Ectodermal cell (in vitro differentiated cells): ENCODE measurements at regions not wholly inside any gene's neighbourhood (a gene's known extent, or its start where the extent isn't known, plus 50 kb on each side); places are given as distances from the start of the nearest gene placed in this dataset.
"Not testable (repeated sequence)": the region's sequence is repeated elsewhere in the genome, so short reads cannot be mapped to it uniquely, and the experiment has no call there.

Source experiments
- H3K27ac ChIP-seq: 2 replicates; pipeline ENCODE4 v1.7.0; 2013; ENCODE audit warnings: mild to moderate bottlenecking, low read depth, low read length; ENCODE audit not compliant: insufficient read depth, poor library complexity, severe bottlenecking
- H3K27me3 ChIP-seq: 2 replicates; pipeline ENCODE4 v1.7.0; 2013; ENCODE audit warnings: mild to moderate bottlenecking, low read length; ENCODE audit not compliant: insufficient read depth, control insufficient read depth, poor library complexity, severe bottlenecking
- H3K36me3 ChIP-seq: one replicate; pipeline ENCODE4 v1.7.0; 2013; ENCODE audit warnings: low read length; ENCODE audit not compliant: control insufficient read depth, insufficient read depth
- H3K4me1 ChIP-seq: one replicate; pipeline ENCODE4 v1.7.0; 2013; ENCODE audit warnings: low read length; ENCODE audit not compliant: control insufficient read depth, insufficient read depth
- H3K4me3 ChIP-seq: 2 replicates; pipeline ENCODE4 v1.7.0; 2013; ENCODE audit warnings: low read depth, low read length, control low read depth; ENCODE audit not compliant: insufficient read depth
- H3K9me3 ChIP-seq: 2 replicates; pipeline ENCODE4 v1.7.0; 2013; ENCODE audit warnings: mild to moderate bottlenecking, low read length, moderate library complexity; ENCODE audit not compliant: control insufficient read depth
- WGBS, 2 experiments: methylation state at CpG; one replicate each; pipeline ENCODE4 v1.1.7; 2013; ENCODE audit warnings: missing lambda C conversion rate in 2 of 2; 5-methylcytosine and 5-hydroxymethylcytosine counted together

GRCh38 chr1:105626276-105626987 is 1430.0 kb upstream of the PRMT6 start:
- 86 to 87% methylated on average over 6 of the region's 6 CpGs for WGBS, 2 experiments
- H3K27me3 ChIP-seq = no peaks in the 10 kb centered on the region
- no peaks in the 10 kb centered on the region for H3K9me3 ChIP-seq
- no peaks in the 10 kb centered on the region for H3K36me3 ChIP-seq
- no peak overlapping the region for H3K4me3 ChIP-seq
- no peaks in the 10 kb centered on the region for H3K4me1 ChIP-seq
- no peak overlapping the region for H3K27ac ChIP-seq

- not testable (repeated sequence) for H3K36me3 ChIP-seq, H3K27me3 ChIP-seq, H3K9me3 ChIP-seq, H3K4me3 ChIP-seq, H3K4me1 ChIP-seq, H3K27ac ChIP-seq
- WGBS, 2 experiments = 97% methylated on average over 35 to 36 of the region's 36 CpGs
These were observed 1425.2 kb upstream of the PRMT6 start for GRCh38 chr1:105631153-105631744.

GRCh38 chr1:105632342-105633196 is 1423.9 kb upstream of the PRMT6 start:
- Histone ChIP-seq H3K4me1 (no peaks in the 10 kb centered on the region), H3K27ac (no peak overlapping the region), H3K36me3 (no peaks in the 10 kb centered on the region), H3K4me3 (no peak overlapping the region), H3K9me3 (no peaks in the 10 kb centered on the region), H3K27me3 (no peaks in the 10 kb centered on the region)
- WGBS, 2 experiments = 90 to 92% methylated on average over 14 of the region's 14 CpGs

GRCh38 chr1:105636052-105636451 is 1420.4 kb upstream of the PRMT6 start:
- no peaks in the 10 kb centered on the region for H3K27me3 ChIP-seq
- H3K9me3 ChIP-seq = no peaks in the 10 kb centered on the region
- no peaks in the 10 kb centered on the region for H3K36me3 ChIP-seq
- H3K4me1 ChIP-seq = no peaks in the 10 kb centered on the region
- H3K4me3 ChIP-seq = no peak overlapping the region
- WGBS, 2 experiments = 67 to 81% methylated on average over 2 of the region's 2 CpGs
- no peak overlapping the region for H3K27ac ChIP-seq

- Histone ChIP-seq H3K4me3 (no peak overlapping the region), H3K27ac (no peak overlapping the region), H3K9me3 (no peaks in the 10 kb centered on the region), H3K36me3 (no peaks in the 10 kb centered on the region), H3K27me3 (no peaks in the 10 kb centered on the region), H3K4me1 (no peaks in the 10 kb centered on the region)
- WGBS, 2 experiments = 93 to 95% methylated on average over 1 of the region's 1 CpG
These were observed 1415.1 kb upstream of the PRMT6 start for GRCh38 chr1:105641407-105641806.

DNA sequence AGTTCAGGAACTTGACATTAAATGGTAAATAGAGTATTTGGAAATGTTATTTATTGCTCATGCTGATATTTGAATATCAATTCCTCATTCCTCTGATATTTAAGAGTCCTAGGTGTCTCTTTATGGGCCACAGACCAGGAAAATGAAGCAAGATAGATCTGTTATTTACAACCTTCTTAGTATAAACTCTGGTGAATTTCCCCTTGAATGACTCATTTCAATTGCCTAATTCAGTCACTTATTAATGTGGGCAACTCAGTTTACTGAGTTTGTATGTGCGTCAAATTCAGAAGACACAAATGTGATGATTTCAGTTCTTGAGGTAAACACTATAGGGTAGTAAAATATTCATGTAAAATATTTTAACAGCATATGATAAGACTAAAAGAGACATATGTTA is 1404.4 kb upstream of the PRMT6 start:
- no peaks in the 10 kb centered on the region for H3K9me3 ChIP-seq
- no peak overlapping the region for H3K27ac ChIP-seq
- no peak overlapping the region for H3K4me3 ChIP-seq
- H3K4me1 ChIP-seq = no peaks in the 10 kb centered on the region
- H3K27me3 ChIP-seq = no peaks in the 10 kb centered on the region
- no peaks in the 10 kb centered on the region for H3K36me3 ChIP-seq
- no CpG with 5 or more reads among the region's 1 CpG for WGBS, 2 experiments

GRCh38 chr1:105655032-105655431 is 1401.4 kb upstream of the PRMT6 start:
- no peak overlapping the region for H3K4me3 ChIP-seq
- no peak overlapping the region for H3K27ac ChIP-seq
- H3K36me3 ChIP-seq = no peaks in the 10 kb centered on the region
- H3K4me1 ChIP-seq = no peaks in the 10 kb centered on the region
- WGBS, 2 experiments = 89 to 92% methylated on average over 4 of the region's 4 CpGs
- H3K27me3 ChIP-seq = no peaks in the 10 kb centered on the region
- H3K9me3 ChIP-seq = no peaks in the 10 kb centered on the region

DNA sequence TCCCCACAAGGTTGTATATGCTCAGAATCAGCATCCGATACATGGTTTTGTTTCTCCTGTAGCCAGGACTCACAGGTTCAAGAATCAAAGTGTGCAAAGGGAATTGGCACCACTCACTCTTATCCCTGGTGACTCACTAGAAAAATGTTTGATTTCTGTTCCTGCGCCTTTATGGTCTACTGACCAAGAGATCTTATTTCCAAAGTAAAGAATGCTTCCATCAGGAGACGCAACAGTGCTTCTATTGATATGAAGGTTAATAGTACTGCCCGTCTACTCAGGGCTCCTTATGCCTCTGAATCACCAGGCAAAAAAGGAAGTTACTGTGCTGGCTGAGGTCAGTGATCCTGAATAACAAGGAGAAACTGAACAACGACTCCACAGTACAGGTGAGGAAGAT is 1392.0 kb upstream of the PRMT6 start:
- H3K4me3 ChIP-seq = no peak overlapping the region
- H3K27ac ChIP-seq = no peak overlapping the region
- H3K27me3 ChIP-seq = no peaks in the 10 kb centered on the region
- 90 to 96% methylated on average over 5 of the region's 5 CpGs for WGBS, 2 experiments
- H3K36me3 ChIP-seq = no peaks in the 10 kb centered on the region
- H3K4me1 ChIP-seq = no peaks in the 10 kb centered on the region
- no peaks in the 10 kb centered on the region for H3K9me3 ChIP-seq

DNA sequence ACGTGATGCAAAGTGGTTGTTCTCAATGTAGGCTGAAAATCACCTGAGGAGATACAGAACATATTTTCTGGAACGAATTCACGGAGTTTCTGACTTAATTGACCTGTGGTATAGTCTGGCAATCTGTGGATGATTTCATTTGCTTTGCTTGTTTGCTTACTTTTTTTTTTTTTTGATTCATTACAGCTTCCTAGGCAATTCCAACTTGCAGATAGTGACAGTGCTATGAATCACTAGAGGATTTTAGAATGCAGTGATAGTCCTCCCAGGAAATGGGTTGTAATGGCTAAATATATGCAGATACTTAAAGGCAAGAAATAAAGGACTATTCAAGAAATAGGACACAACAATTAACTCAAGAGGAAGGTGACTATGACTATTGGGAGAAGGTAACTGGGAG is 1378.1 kb upstream of the PRMT6 start:
- WGBS, 2 experiments = 94 to 96% methylated on average over 3 of the region's 3 CpGs
- H3K27ac ChIP-seq = no peak overlapping the region

GRCh38 chr1:105684714-105685113 is 1371.8 kb upstream of the PRMT6 start:
- no peaks in the 10 kb centered on the region for H3K27me3 ChIP-seq
- H3K36me3 ChIP-seq = no peaks in the 10 kb centered on the region
- H3K9me3 ChIP-seq = no peaks in the 10 kb centered on the region
- H3K27ac ChIP-seq = no peak overlapping the region
- H3K4me1 ChIP-seq = no peaks in the 10 kb centered on the region
- H3K4me3 ChIP-seq = no peak overlapping the region

More for the DNA sequence above, 1378.1 kb upstream of the PRMT6 start:
- Histone ChIP-seq H3K9me3 (no peaks in the 10 kb centered on the region), H3K27me3 (no peaks in the 10 kb centered on the region), H3K4me3 (no peak overlapping the region), H3K36me3 (no peaks in the 10 kb centered on the region), H3K4me1 (no peaks in the 10 kb centered on the region)
